ENCODE measurements at regions not wholly inside any gene's neighbourhood (a gene's known extent, or its start where the extent isn't known, plus 50 kb on each side); places are given as distances from the start of the nearest gene placed in this dataset.
"Not testable (repeated sequence)": the region's sequence is repeated elsewhere in the genome, so short reads cannot be mapped to it uniquely, and the experiment has no call there.

DNA sequence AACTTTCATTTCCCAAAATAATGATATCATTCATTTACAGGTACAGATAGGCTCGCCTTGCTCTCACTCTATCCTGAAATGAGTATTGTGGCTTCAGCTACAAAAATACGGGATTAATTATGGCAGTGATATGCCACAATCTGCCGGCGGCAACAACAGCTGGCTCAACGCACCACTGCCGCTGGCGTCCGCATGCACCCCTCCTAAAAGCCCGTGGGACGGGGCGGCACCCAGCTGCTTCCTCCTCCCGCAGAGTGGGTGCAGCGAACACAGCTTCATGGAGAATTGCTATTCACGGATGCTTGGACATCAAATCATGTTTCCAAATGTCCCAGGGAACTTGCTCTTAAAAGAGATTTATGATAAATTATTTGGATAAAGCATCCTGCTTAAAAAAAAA, 266.8 kb downstream of the TEX29 start:
- no peak for DNase-seq (ENCODE audit: low read depth)

DNA sequence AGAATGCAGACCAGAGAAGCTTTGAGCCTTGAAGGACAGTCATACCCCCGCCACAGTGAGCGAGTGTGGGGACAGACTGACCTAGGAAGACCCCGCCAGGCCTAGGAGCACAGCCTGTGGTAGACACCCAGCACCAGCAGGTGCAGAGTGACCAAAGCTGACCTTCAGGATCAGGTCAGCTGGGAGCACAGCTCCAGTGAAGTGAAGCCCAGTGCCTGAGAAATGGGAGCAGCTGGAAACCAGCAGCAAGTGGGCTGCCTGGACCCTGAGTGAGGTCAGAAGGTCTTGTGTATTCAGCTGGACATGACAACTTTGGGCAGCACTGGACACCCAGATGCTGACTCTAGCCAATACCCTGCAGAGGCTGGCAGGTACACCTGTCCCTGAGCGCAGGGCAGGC, 268.9 kb downstream of the TEX29 start:
- no peak for DNase-seq (ENCODE audit: low read depth)

DNA sequence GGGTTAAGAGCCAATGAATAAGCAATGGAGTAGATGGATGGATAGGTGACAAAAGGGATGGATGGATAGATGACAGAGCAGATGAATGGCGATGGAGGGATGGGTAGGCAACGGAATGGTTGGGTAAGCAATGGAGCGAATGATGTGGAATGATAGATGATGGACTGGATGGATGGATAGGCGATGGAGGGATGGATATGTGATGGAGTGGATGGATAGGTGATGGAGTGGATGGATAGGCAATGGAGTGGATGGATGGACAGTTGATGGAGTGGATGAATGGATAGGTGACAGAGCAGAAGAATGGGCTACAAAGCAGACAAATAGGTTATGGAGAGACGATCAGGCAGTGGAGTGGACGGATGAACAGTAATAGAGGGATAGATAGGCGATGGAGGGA, 269.6 kb downstream of the TEX29 start:
- no peak for DNase-seq (ENCODE audit: low read depth)

- no peak for DNase-seq (ENCODE audit: low read depth)
Measured at GRCh38 chr13:111590796-111591195, 270.4 kb downstream of the TEX29 start.

DNA sequence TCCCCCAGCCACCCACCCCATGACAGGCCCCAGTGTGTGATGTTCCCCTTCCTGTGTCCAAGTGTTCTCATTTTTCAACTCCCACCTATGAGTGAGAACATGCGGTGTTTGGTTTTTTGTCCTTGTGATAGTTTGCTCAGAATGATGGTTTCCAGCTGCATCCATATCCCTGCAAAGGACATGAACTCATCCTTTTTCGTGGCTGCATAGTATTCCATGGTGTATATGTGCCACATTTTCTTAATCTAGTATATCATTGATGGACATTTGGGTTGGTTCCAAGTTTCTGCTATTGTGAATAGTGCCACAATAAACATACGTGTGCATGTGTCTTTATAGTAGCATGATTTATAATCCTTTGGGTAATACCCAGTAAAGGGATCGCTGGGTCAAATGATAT, 273.0 kb downstream of the TEX29 start:
- DNase-seq (ENCODE audit: low read depth) = not testable (repeated sequence)

DNA sequence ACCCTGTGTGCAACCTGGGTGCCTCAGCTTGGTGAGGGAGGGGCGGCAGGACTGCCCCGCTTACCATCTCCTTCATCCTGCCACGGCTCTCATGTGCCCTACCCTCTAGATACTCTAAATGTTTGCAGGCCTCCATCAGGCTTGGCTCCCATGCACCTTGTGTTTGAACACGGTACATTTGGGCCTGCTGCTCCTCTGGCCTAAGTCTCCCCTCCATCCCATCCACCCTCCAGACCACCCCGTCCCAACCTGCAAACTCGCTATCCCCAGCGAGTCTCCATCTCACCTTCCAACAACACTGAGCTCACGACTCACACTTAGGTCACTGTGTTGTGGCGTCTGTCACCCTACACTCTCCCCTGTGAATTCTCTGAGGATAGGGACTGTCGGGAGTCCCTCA, 274.2 kb downstream of the TEX29 start:
- DNase-seq (ENCODE audit: low read depth) = no peak

DNA sequence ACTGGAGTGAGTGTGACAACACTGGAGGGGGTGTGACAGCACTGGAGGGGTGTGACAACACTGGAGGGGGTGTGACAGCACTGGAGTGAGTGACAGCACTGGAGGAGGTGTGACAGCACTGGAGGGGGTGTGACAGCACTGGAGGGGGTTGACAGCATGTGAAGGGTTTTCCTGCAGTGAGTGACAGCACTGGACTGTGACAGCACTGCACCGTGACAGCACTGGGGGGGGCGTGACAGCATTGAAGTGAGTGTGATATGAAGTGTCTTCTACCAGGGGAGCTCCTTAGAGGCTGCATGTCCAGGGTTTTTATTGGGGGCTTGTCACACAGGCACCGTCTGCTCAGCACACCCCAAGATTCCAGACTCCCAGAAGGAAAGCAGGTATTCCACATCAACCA, 274.8 kb downstream of the TEX29 start:
- DNase-seq (ENCODE audit: low read depth) = no peak

GRCh38 chr13:111595791-111596190, 275.3 kb downstream of the TEX29 start:
- DNase-seq (ENCODE audit: low read depth) = no peak

DNA sequence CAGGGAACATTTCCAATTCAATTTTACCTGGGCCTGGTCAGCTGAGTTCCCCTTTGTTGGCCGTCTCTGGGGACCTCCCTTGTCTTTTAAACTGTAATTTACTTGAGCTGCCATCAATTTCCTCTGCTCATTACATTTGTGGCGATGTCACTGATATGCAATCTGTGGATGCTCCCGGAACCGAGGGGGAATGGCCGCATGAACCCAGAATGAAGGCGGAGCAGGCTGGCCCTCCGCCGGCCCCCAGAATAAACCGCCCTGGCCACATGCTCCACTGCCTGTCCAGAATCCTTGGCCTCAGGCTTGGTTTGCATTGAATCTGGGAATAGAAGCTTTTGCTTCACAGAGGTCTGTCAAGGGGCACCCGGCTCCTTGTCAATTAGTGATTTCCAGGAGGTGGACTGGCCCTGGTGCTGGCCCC, 276.8 kb downstream of the TEX29 start:
- no peak for DNase-seq (ENCODE audit: low read depth)

DNA sequence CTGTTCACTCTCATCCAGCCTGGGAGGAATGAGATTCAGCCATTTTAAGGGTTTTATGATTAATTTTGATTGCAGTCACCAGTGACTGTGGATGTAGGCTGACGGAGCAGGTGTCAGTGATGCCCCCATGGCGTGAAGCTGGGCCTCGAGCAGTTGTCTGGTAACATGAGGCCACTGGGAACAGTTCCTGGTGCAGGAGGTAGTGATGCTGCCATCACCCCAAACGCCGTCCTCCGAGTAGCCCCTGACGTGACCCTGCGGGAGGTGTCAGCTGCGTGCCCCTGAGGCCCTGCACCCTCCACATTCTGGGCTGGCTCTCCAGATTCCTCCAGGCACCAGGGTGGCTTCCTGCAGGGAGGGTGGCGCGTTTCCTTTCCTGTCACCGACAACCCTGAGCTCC, 277.2 kb downstream of the TEX29 start:
- no peak for DNase-seq (ENCODE audit: low read depth)

DNA sequence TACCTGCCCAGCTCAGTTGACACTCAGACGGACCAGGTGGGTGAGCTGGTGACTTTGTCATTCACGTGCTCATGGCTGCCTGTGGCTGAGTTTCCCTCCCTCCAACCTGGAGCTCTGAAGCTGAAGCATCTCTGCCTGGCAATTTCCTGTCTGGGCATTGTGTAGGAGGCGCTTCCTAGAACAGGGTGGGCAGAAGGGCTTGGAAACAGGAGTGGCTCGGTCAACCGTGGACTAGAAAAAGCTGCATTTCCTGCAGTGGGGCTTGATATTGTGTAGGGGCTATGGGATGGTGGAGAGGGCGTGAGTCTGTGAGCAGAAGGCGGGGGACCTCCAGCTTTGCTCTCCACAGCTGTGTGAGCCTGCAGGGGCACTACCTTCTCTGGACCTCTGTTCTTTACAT, 278.3 kb downstream of the TEX29 start:
- no peak for DNase-seq (ENCODE audit: low read depth)

GRCh38 chr13:111599791-111600190, 279.3 kb downstream of the TEX29 start:
- no peak for DNase-seq (ENCODE audit: low read depth)

DNA sequence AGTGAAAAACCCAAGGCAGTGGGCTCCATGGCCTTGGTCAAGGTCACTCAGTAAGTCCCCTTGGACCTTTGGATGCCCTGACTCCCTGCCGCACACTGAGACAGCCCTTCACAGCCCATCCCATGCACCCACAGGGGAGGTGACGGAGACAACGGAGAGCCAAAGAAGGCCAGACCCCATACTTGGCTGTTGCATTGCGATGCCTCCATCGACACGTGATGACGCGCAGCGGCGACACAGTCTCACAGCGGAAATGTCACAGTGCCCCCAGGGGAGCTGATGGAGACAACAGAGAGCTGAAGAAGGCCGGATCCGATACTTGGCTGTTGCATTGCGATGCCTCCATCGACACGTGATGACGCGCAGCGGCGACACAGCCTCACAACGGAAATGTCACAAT, 282.4 kb downstream of the TEX29 start:
- DNase-seq (ENCODE audit: low read depth) = no peak

GRCh38 chr13:111604097-111604496, 283.7 kb downstream of the TEX29 start:
- no peak for DNase-seq (ENCODE audit: low read depth)

DNA sequence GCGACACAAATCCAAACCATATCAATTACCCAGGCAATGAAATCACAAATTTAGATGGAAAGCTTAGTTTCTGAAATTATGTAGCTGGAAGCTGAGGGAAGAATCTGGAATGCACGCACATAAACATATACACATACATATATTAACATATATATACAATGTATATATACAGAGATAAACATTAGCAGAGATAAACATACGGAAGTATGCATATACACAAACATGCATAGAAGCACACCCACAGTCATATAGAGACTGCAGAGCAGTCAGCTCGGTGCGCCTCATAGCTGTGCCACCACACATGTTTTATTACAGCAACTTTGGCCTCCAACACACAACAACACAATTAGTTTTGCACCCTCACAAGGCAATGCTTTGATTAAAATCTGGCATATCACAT, 288.1 kb downstream of the TEX29 start:
- no peak for DNase-seq (ENCODE audit: low read depth)

DNA sequence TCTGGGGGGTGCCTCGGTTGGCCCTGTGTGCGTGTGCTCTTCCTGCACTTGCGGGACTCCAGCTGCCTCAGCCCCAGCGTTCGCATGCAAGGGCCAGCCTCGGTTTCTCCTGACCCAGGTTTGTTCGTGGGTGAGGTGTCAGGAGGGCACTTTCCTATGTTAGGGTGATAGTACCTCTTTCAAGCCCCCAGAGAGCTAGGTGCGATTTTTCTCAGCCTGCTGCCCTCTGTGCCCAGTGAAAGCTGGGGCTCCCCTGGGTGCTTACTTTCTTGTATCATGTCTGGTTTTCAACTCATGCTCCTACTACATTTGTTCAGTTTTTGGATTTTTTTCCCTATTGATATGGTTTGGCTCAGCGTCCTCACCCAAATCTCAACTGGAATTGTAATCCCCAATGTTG, 289.2 kb downstream of the TEX29 start:
- no peak for DNase-seq (ENCODE audit: low read depth)

DNA sequence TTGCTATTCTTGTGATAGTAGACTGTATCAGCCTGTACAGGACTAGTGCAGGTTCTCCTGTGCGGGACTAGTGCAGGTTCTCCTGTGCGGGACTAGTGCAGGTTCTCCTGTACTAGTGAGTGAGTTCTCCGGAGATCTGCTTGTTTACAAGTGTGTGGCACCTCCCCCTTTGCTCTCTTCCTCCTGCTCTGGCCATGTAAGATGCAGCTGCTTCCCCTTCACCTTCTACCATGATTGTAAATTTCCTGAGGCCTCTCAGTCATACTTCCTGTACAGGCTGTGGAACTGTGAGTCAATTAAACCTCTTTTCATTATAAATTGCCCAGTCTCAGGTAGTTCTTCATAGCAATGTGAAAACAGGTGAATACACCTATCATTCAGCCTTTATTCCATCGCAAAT, 289.6 kb downstream of the TEX29 start:
- DNase-seq (ENCODE audit: low read depth) = no peak

DNA sequence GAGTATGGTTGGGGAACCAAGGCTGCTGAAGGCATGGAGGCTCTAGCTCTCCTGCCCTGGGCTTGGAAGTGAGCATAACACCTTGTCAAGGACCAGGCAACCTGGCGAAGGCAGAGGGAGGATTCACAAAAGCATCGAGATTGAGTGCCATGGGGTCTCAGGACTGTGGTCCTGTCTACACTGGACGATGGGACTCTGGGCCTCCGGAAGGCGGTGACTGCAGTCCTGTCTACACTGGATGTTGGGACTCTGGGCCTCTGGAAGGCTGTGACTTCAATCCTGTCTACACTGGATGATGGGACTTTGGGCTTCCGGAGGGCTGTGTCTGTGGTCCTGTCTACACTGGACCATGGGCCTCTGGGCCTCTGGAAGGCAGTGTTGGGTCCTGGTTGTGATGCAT, 290.4 kb downstream of the TEX29 start:
- DNase-seq (ENCODE audit: low read depth) = no peak

GRCh38 chr13:111611651-111612050, 291.2 kb downstream of the TEX29 start:
- no peak for DNase-seq (ENCODE audit: low read depth)

GRCh38 chr13:111612886-111613285, 292.4 kb downstream of the TEX29 start:
- no peak for DNase-seq (ENCODE audit: low read depth)

- DNase-seq (ENCODE audit: low read depth) = no peak
Measured at GRCh38 chr13:111614009-111614408, 293.6 kb downstream of the TEX29 start.

DNA sequence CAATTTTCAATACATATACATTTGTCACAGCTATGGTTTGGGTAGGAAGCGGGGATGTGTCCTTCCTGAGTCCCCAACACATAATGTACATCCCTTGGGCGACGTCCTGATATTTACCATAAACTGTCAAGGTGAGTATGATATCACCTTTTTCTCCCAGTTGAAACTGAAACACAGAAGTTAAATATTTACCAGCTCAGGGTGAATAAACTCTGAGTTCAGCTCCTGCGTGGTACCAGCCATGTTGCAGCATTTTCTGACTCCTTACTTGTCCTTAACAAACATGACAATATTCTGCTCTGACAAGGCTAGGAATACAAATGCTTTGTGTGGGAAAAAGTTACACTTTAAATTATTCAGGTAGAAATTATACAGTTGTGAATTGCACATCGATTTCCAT, 294.2 kb downstream of the TEX29 start:
- peak; percentile 3 for DNase-seq (ENCODE audit: low read depth)

- no peak for DNase-seq (ENCODE audit: low read depth)
Measured at GRCh38 chr13:111616203-111616602, 295.8 kb downstream of the TEX29 start.

- no peak for DNase-seq (ENCODE audit: low read depth)
Measured at GRCh38 chr13:111620166-111620565, 299.7 kb downstream of the TEX29 start.

- DNase-seq (ENCODE audit: low read depth) = no peak
Measured at GRCh38 chr13:111620586-111620985, 300.1 kb downstream of the TEX29 start.

Data from renal cortical epithelial cell (primary cell).